ENCODE measurements at regions not wholly inside any gene's neighbourhood (a gene's known extent, or its start where the extent isn't known, plus 50 kb on each side); places are given as distances from the start of the nearest gene placed in this dataset.

GRCh38 chr12:124083708-124084107 is 110.7 kb downstream of the ZNF664 start:
- TF ChIP-seq EZH2phosphoT487 (IDR thresholded peaks at IDR 0.05; ENCODE audit: insufficient read depth, low read depth) (no peak), EZH2 (IDR thresholded peaks at IDR 0.05; ENCODE audit: insufficient read depth, poor library complexity, severe bottlenecking) (no peak)

Data from GM23248 (cell line).